Testis (tissue), 2 donors: ENCODE measurements at regions not wholly inside any gene's neighbourhood (a gene's known extent, or its start where the extent isn't known, plus 50 kb on each side); places are given as distances from the start of the nearest gene placed in this dataset.

Source experiments
- DNase-seq: peaks from one replicate; pipeline ENCODE4 v3.0.0-alpha.2; 2019
- H3K27ac ChIP-seq, 2 donors: fragments of 200-600 bp; sonication (generic); one replicate each; pipeline ENCODE4 v1.5.1; 2019
- H3K27me3 ChIP-seq: fragments of 200-600 bp; sonication (generic); one replicate; pipeline ENCODE4 v1.5.1; 2019
- H3K36me3 ChIP-seq: fragments of 200-600 bp; sonication (generic); one replicate; pipeline ENCODE4 v1.5.1; 2017; ENCODE audit warnings: low read depth; ENCODE audit errors: missing control alignments
- H3K4me1 ChIP-seq: fragments of 200-600 bp; sonication (generic); one replicate; pipeline ENCODE4 v1.5.1; 2019
- H3K4me3 ChIP-seq, 2 donors: fragments of 200-600 bp; sonication (generic); one replicate each; pipeline ENCODE4 v1.5.1; 2017 to 2019
- H3K9me3 ChIP-seq: fragments of 200-600 bp; sonication (generic); one replicate; pipeline ENCODE4 v1.5.1; 2017
- POLR2A ChIP-seq: fragments of 450-650 bp; IDR thresholded peaks from one replicate; pipeline ENCODE4 v1.6.1; 2017; ENCODE audit warnings: antibody characterized with exemption, mild to moderate bottlenecking, moderate library complexity
- WGBS, 2 donors: methylation state at CpG; one replicate each; pipeline ENCODE4 v1.1.5; 2018; 5-methylcytosine and 5-hydroxymethylcytosine counted together
- intact Hi-C: fragments of 100-400 bp; cut with DNase I; formaldehyde crosslinking; loops from one replicate; pipeline ENCODE4 v1.15.1; 2023; ENCODE audit warnings: low total_unique reads
- TF ChIP-seq, protein P1 (sequence below), 3 experiments: fragments of 450-650 bp in 2 of 3; fragments of 200-600 bp in 1 of 3; sonication (generic) in 1 of 3; IDR thresholded peaks; one replicate each; pipeline ENCODE4 v1.5.1; 2016 to 2019; ENCODE audit warnings: antibody characterized with exemption in 3 of 3, mild to moderate bottlenecking in 2 of 3, moderate library complexity in 1 of 3

DNA sequence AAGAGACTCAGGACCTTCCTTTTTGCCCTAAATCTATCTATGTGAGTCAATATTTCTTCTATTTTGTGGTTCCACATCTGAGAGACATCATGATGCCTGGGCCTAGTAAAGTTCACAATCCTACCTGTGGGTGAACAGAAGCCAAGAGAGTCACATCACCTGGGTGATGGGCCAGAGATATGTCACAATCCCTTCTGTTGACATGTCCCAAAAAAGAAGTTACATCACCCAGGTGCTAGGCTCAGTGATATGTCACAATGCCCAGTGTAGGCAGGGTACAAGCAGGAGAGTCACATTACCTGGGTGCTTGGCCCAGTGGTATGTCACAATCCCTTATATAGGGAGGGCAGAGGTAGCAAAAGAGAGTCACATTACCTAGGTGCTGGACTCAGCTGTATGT lies 2101.9 kb downstream of the TP53TG3F start:
- H3K27ac ChIP-seq: no peak overlapping the region
- no peaks in the 10 kb centered on the region for H3K9me3 ChIP-seq
- no peak overlapping the region for H3K4me3 ChIP-seq
- H3K36me3 ChIP-seq: no peaks in the 10 kb centered on the region
- intact Hi-C loops: no loop called here
- H3K4me1 ChIP-seq: no peaks in the 10 kb centered on the region
- H3K27me3 ChIP-seq: no peaks in the 10 kb centered on the region
- no peak for DNase-seq
- TF ChIP-seq, protein P1, sequence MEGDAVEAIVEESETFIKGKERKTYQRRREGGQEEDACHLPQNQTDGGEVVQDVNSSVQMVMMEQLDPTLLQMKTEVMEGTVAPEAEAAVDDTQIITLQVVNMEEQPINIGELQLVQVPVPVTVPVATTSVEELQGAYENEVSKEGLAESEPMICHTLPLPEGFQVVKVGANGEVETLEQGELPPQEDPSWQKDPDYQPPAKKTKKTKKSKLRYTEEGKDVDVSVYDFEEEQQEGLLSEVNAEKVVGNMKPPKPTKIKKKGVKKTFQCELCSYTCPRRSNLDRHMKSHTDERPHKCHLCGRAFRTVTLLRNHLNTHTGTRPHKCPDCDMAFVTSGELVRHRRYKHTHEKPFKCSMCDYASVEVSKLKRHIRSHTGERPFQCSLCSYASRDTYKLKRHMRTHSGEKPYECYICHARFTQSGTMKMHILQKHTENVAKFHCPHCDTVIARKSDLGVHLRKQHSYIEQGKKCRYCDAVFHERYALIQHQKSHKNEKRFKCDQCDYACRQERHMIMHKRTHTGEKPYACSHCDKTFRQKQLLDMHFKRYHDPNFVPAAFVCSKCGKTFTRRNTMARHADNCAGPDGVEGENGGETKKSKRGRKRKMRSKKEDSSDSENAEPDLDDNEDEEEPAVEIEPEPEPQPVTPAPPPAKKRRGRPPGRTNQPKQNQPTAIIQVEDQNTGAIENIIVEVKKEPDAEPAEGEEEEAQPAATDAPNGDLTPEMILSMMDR (IDR thresholded peaks at IDR 0.05): no peak
- TF ChIP-seq POLR2A: no peak

DNA sequence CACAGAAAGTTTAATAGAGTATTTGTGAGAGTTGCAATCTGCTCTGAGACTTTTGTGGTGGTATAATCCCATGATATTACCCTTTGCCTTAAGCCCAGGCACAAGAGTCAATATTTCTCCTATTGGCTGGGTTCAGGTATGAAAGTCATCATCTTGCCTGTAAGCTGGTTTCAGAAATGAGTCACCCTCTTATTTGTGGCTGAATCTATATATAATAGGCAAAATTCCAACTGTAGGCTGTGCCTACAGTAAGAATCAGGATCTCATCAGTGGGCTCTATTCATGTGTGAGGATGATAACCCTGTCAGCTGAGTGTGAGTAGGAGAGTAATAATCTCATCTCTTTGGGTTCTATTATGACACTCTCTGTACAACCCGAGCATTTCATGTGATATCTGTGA lies 2103.1 kb downstream of the TP53TG3F start:
- no peak overlapping the region for H3K4me3 ChIP-seq
- TF ChIP-seq POLR2A: no peak
- TF ChIP-seq, protein P1 (IDR thresholded peaks at IDR 0.05): no peak
- no peaks in the 10 kb centered on the region for H3K9me3 ChIP-seq
- H3K4me1 ChIP-seq: no peaks in the 10 kb centered on the region
- WGBS, 2 donors: 19 to 50% methylated on average over 1 of the region's 1 CpG
- no peak for DNase-seq
- H3K27ac ChIP-seq: no peak overlapping the region
- no peaks in the 10 kb centered on the region for H3K36me3 ChIP-seq
- intact Hi-C loops: no loop called here
- no peaks in the 10 kb centered on the region for H3K27me3 ChIP-seq

DNA sequence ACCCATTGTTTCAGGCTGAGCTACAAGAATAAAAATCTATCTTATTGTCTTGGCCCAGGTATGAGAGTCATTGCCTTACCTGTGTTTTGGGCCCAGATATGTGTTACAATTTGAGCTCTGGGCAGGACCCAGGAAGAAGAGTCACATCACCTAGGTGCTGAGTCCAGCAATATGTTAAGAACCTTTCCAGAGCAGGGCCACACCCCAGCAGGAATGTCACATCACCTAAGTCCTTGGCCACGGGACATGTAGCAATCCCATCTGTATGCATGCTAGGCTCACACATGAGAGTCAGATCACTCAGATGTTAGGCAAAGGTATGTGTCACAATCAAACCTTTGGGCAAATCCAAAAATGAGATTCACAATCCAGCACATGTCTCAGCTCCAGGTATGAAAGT lies 2103.5 kb downstream of the TP53TG3F start:
- Histone ChIP-seq H3K9me3 (no peaks in the 10 kb centered on the region), H3K4me3 (no peak overlapping the region), H3K27ac (no peak overlapping the region), H3K27me3 (no peaks in the 10 kb centered on the region), H3K36me3 (no peaks in the 10 kb centered on the region), H3K4me1 (no peaks in the 10 kb centered on the region)
- 50 to 58% methylated on average over 1 of the region's 1 CpG for WGBS, 2 donors
- TF ChIP-seq, protein P1 (IDR thresholded peaks at IDR 0.05): no peak
- no peak for TF ChIP-seq POLR2A
- intact Hi-C loops: no loop called here
- DNase-seq: no peak

DNA sequence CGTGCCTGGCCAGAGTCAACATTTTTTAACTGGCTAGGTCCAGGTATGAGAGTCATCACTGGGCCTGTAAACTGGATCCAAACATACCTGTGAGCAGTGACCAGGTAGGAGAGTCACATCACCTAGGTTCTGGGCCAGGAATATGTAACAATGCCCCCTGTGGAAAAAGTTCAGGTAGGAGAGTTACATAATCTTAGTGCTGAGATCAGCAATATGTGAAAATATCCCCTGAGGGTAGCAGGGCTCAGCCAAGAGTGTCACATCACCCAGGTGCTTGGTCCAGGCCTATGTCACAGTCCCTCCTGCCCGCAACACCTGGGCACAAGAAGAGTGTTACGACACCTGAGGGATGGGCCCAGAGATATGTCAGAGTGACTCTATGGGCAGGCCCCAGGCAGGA lies 2104.7 kb downstream of the TP53TG3F start:
- TF ChIP-seq POLR2A: no peak
- TF ChIP-seq, protein P1 (IDR thresholded peaks at IDR 0.05): no peak
- Histone ChIP-seq H3K27me3 (no peaks in the 10 kb centered on the region), H3K4me1 (no peaks in the 10 kb centered on the region), H3K27ac (no peak overlapping the region), H3K4me3 (no peak overlapping the region), H3K9me3 (no peaks in the 10 kb centered on the region), H3K36me3 (no peaks in the 10 kb centered on the region)
- 86 to 94% methylated on average over 3 of the region's 3 CpGs for WGBS, 2 donors
- intact Hi-C loops: no loop called here
- DNase-seq: no peak

DNA sequence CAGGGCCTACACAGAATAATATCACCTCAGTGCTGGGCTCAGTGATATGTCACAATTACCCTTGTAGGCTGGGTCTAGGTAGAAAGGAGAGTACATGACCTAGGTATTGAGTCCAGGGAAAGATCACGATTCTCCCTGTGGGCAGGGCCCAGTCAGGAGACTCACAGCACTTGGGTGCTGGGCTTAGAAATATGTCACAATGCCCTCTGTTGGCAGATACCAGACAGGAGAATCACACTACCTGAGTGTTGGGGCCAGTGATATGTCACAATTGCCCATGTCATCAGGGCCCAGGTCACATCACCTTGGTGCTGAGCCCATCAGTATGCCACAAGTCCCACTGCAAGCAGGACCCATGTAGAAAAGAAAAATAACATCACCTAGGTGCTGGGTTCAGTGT lies 2105.5 kb downstream of the TP53TG3F start:
- no peaks in the 10 kb centered on the region for H3K36me3 ChIP-seq
- no peak for DNase-seq
- H3K4me3 ChIP-seq: no peak overlapping the region
- no peaks in the 10 kb centered on the region for H3K4me1 ChIP-seq
- no peaks in the 10 kb centered on the region for H3K9me3 ChIP-seq
- no peak overlapping the region for H3K27ac ChIP-seq
- 82% methylated on average over 1 of the region's 1 CpG; no CpG with 5 or more reads in 1 of the 2 donors for WGBS, 2 donors
- H3K27me3 ChIP-seq: no peaks in the 10 kb centered on the region
- intact Hi-C loops: no loop called here
- TF ChIP-seq, protein P1 (IDR thresholded peaks at IDR 0.05): no peak
- no peak for TF ChIP-seq POLR2A
